ENCODE measurements at regions not wholly inside any gene's neighbourhood (a gene's known extent, or its start where the extent isn't known, plus 50 kb on each side); places are given as distances from the start of the nearest gene placed in this dataset.

GRCh38 chr10:64708884-64709681, 1187.9 kb downstream of the REEP3 start:
- TF ChIP-seq POLR2A (IDR thresholded peaks at IDR 0.05) = no peak
- no peak for TF ChIP-seq CTCF (IDR thresholded peaks at IDR 0.05)

Data from esophagus squamous epithelium (tissue), 4 donors.